Astrocyte of the cerebellum (primary cell): ENCODE measurements at regions not wholly inside any gene's neighbourhood (a gene's known extent, or its start where the extent isn't known, plus 50 kb on each side); places are given as distances from the start of the nearest gene placed in this dataset.
A peak's percentile ranks its signal among the peaks of the same experiment; 100 is the strongest.

Experiments
- DNase-seq: peaks from one replicate; pipeline ENCODE4 v3.0.0-alpha.2; 2011; ENCODE audit warnings: low read depth
- H3K4me3 ChIP-seq: 2 replicates; pipeline ENCODE4 v1.5.1; 2011; ENCODE audit warnings: mild to moderate bottlenecking, low read depth, low read length, moderate library complexity
- CTCF ChIP-seq: IDR thresholded peaks from 2 replicates; pipeline ENCODE4 v1.5.1; 2012; ENCODE audit warnings: low read length, low read depth, moderate library complexity, mild to moderate bottlenecking; ENCODE audit errors: missing control alignments
- in situ Hi-C: cut with HindIII; loops from 2 replicates; pipeline ENCODE4 v1.10.0; 2017; ENCODE audit warnings: low sequenced_read_pairs

DNA sequence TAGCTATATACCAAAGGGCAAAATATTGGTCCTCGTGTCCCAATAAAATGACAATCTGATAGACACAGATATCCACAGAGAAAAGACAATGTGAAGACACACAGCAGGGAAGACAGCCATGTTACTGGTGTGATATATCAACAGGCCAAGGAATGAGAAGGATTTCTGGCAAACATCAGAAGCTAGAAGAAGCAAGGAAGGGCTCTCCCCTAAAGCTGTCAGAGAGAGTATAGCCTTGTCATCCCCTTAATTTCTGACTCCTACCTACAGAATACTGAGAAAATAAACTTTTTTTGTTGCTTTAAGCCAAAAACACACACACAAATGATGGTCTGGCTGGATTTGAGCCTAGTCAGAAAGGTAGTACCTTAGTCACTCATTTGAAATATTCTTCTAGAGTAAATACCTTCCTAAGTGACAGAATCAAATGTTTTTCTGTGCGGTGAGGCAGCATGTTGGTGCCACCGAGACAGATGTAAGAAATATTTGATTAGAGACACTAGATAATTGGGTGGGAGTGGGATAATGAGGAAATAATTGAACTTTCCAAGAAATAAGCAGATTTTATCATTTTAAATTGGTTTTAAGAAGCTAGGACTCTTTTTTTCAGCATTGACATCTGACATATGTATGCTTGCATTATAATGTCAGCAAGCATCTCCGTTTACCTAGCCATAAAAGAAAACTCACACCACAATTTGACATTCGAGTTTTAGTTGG lies 123.4 kb upstream of the TFAP2D start:
- H3K4me3 ChIP-seq, result no peak overlapping the region
- DNase-seq, result no peak
- TF ChIP-seq CTCF, result no peak
- in situ Hi-C loops, result no loop called here

DNA sequence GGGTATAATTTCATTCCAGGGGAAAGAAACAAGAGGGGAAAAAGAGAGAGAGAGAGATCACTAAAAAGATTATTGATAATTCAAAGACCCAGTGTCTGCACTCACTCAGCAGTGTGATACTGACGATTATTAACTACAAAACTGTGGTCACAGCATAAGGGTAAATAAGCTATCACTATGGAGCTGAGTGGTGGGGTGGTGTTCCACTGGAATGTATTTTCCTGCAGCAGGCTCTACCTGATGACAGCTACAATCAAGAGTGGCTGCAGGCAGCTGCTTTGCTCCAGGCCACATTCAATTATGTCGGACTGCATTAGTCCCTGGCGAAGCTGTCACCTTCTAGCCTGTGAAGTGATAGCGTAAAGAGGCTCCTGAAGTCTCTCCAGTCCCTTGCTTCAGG lies 122.2 kb upstream of the TFAP2D start:
- H3K4me3 ChIP-seq, result no peak overlapping the region
- no peak for DNase-seq
- TF ChIP-seq CTCF, result no peak
- in situ Hi-C loops, result no loop called here

DNA sequence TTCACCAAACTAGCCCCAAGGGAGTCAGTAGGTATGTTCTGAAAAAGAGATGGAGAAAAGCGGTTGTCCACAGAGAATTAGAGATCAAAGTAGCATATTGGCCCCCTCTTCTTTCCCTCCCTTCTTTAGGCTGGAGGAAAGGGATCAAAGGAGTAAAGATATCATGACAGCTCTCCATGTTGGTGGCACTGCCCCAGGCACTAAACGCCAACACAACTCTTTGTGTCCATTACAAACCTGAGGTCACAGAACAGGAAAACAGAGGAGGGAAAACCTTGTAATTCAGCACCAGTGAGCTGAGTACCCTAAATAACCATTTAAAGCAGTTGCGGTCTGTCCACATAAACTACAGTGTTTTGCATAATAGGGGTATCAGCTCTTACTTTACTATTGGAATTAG lies 113.0 kb upstream of the TFAP2D start:
- TF ChIP-seq CTCF, result no peak
- H3K4me3 ChIP-seq, result no peak overlapping the region
- DNase-seq, result no peak
- in situ Hi-C loops, result no loop called here

- H3K4me3 ChIP-seq, result no peak overlapping the region
- TF ChIP-seq CTCF, result peak; percentile 54
- in situ Hi-C loops, result no loop called here
- peak; percentile 9 for DNase-seq
Observed at GRCh38 chr6:50602292-50602691, 111.0 kb upstream of the TFAP2D start.

GRCh38 chr6:50608421-50608820 lies 104.9 kb upstream of the TFAP2D start:
- DNase-seq, result no peak
- no peak overlapping the region for H3K4me3 ChIP-seq
- in situ Hi-C loops, result no loop called here
- TF ChIP-seq CTCF, result no peak

DNA sequence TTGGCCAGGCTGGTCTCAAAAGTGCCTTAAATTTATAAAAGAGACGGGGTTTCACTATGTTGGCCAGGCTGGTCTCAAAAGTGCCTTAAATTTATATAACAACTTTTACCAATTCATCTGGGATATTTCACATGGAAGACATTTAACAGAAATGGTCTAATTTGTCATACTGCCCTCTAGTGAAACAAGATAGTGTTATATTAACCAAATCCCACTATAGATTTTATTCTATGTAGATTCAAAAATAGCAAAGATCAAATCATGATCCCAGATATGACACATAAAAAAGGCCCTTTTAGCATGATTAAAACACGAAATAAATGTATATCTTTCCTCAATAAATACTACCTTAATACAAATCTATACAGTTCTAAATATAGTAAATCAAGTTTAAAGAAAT lies 102.8 kb upstream of the TFAP2D start:
- DNase-seq, result no peak
- no peak for TF ChIP-seq CTCF
- in situ Hi-C loops, result no loop called here
- H3K4me3 ChIP-seq, result no peak overlapping the region

GRCh38 chr6:50635429-50635828 lies 77.9 kb upstream of the TFAP2D start:
- TF ChIP-seq CTCF, result no peak
- in situ Hi-C loops, result no loop called here
- no peak overlapping the region for H3K4me3 ChIP-seq
- no peak for DNase-seq
